K562 (cell line): ENCODE measurements at regions not wholly inside any gene's neighbourhood (a gene's known extent, or its start where the extent isn't known, plus 50 kb on each side); places are given as distances from the start of the nearest gene placed in this dataset.
A peak's percentile ranks its signal among the peaks of the same experiment; 100 is the strongest.

ENCODE experiments used
- CCNT2 ChIP-seq: IDR thresholded peaks from 2 replicates; pipeline ENCODE4 v1.6.1; 2011; ENCODE audit warnings: borderline replicate concordance, low read depth, mild to moderate bottlenecking, moderate library complexity, mixed read lengths, low read length; ENCODE audit not compliant: insufficient read length; ENCODE audit errors: extremely low read depth
- CTBP1 ChIP-seq: fragments of 450-650 bp; IDR thresholded peaks from 2 replicates; pipeline ENCODE4 v1.6.1; 2016; ENCODE audit warnings: borderline replicate concordance
- DMBX1 ChIP-seq: fragments of 250-450 bp; sonication (Bioruptor Pico); IDR thresholded peaks from 2 replicates; pipeline ENCODE4 v1.8.0; 2022; ENCODE audit warnings: inconsistent platforms, mild to moderate bottlenecking, moderate library complexity, borderline replicate concordance
- DPF2 ChIP-seq: fragments of 450-650 bp; IDR thresholded peaks from 2 replicates; pipeline ENCODE4 v1.6.1; 2016
- FOXK2 ChIP-seq, 2 experiments: fragments of 450-650 bp; IDR thresholded peaks in 1 of 2; conservative IDR thresholded peaks in 1 of 2; 2 replicates each; pipeline ENCODE4 v1.6.1; 2016; ENCODE audit warnings: low read depth in 2 of 2, mild to moderate bottlenecking in 1 of 2
- GABPA ChIP-seq: fragments of 200-800 bp; sonication (Bioruptor generic); conservative IDR thresholded peaks from 2 replicates; pipeline ENCODE4 v1.6.1; 2016; ENCODE audit warnings: low read depth, missing genetic modification characterization, missing compliant biosample characterization
- GATA2 ChIP-seq: sonication (generic); formaldehyde crosslinking; IDR thresholded peaks from 2 replicates; pipeline ENCODE4 v1.4.0; 2020; ENCODE audit warnings: mild to moderate bottlenecking, missing genetic modification reagents
- L3MBTL2 ChIP-seq: fragments of 450-650 bp; IDR thresholded peaks from 2 replicates; pipeline ENCODE4 v1.6.1; 2016; ENCODE audit warnings: mild to moderate bottlenecking, moderate library complexity
- LEF1 ChIP-seq: fragments of 450-650 bp; IDR thresholded peaks from 2 replicates; pipeline ENCODE4 v1.6.1; 2016; ENCODE audit warnings: mild to moderate bottlenecking
- MAZ ChIP-seq, 2 experiments: fragments of 450-650 bp in 1 of 2; sonication (generic) in 1 of 2; formaldehyde crosslinking; IDR thresholded peaks in 1 of 2; conservative IDR thresholded peaks in 1 of 2; 2 replicates each; pipeline versions ENCODE4 v1.4.0 to v1.5.0; 2020; ENCODE audit warnings: mild to moderate bottlenecking in 1 of 2, missing genetic modification reagents in 1 of 2
- NCOR1 ChIP-seq: fragments of 450-650 bp; IDR thresholded peaks from 2 replicates; pipeline ENCODE4 v1.6.1; 2016; ENCODE audit warnings: mild to moderate bottlenecking, moderate library complexity
- PPARD ChIP-seq: fragments of 250-450 bp; sonication (Bioruptor Pico); IDR thresholded peaks from 2 replicates; pipeline ENCODE4 v1.8.0; 2022; ENCODE audit warnings: inconsistent platforms, mild to moderate bottlenecking, moderate library complexity
- SMAD2 ChIP-seq: fragments of 150-350 bp; IDR thresholded peaks from 2 replicates; pipeline ENCODE4 v1.6.1; 2014; ENCODE audit warnings: low read depth, mild to moderate bottlenecking, low read length
- ZKSCAN8 ChIP-seq: fragments of 200-800 bp; sonication (Bioruptor generic); IDR thresholded peaks from 2 replicates; pipeline ENCODE4 v1.6.1; 2016; ENCODE audit warnings: missing genetic modification characterization, missing compliant biosample characterization
- ZNF175 ChIP-seq: fragments of 200-800 bp; sonication (Bioruptor generic); IDR thresholded peaks from 2 replicates; pipeline ENCODE4 v1.6.1; 2016; ENCODE audit warnings: low read depth, mild to moderate bottlenecking, missing genetic modification characterization, missing compliant biosample characterization
- ZNF24 ChIP-seq: fragments of 450-650 bp; IDR thresholded peaks from 2 replicates; pipeline ENCODE4 v1.6.1; 2016
- ZNF324 ChIP-seq: fragments of 250-450 bp; sonication (Bioruptor Pico); IDR thresholded peaks from 2 replicates; pipeline ENCODE4 v1.4.0; 2020; ENCODE audit warnings: mild to moderate bottlenecking
- TF ChIP-seq, protein P1 (sequence below), 2 experiments: fragments of 450-650 bp; conservative IDR thresholded peaks; 2 replicates each; pipeline ENCODE4 v1.6.1; 2017; ENCODE audit warnings: mild to moderate bottlenecking in 2 of 2, moderate library complexity in 2 of 2
- TF ChIP-seq, protein P2 (sequence below): fragments of 450-650 bp; IDR thresholded peaks from one replicate; pipeline ENCODE4 v1.6.1; 2018; ENCODE audit warnings: mild to moderate bottlenecking, moderate library complexity; ENCODE audit not compliant: partially characterized antibody

DNA sequence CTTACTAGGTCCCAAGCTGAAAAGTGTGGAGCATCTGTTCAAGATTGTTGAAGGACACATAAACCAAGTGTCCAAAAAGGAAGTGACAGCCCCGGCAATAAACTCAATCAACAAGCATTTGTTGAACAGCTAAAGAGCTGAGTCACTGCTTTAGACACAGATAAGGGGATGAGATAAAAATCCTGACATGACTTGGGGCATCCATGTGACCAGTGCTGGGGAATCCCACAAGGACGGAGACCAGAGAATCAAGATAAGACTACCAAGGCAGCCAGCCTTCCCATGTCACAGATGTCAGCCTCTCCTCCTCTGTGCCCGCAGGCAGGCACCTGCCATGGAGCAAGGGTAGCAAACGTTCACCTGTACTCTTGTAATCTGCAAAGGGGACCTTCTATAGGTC lies 118.6 kb upstream of the KAZN start (continued):
- TF ChIP-seq, protein P1, sequence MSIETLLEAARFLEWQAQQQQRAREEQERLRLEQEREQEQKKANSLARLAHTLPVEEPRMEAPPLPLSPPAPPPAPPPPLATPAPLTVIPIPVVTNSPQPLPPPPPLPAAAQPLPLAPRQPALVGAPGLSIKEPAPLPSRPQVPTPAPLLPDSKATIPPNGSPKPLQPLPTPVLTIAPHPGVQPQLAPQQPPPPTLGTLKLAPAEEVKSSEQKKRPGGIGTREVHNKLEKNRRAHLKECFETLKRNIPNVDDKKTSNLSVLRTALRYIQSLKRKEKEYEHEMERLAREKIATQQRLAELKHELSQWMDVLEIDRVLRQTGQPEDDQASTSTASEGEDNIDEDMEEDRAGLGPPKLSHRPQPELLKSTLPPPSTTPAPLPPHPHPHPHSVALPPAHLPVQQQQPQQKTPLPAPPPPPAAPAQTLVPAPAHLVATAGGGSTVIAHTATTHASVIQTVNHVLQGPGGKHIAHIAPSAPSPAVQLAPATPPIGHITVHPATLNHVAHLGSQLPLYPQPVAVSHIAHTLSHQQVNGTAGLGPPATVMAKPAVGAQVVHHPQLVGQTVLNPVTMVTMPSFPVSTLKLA (conservative IDR thresholded peaks at IDR 0.05), result no peak
- peak; percentile 30 to 58; a peak in 1 of 4 replicates for TF ChIP-seq FOXK2 (conservative IDR thresholded peaks at IDR 0.05 in 1 of 2, IDR thresholded peaks at IDR 0.05 in 1 of 2; ENCODE audit: low read depth in 2 of 2)
- TF ChIP-seq ZKSCAN8, result 0 out of 2 replicates have a peak, but pooled peaks have one; percentile 37
- TF ChIP-seq ZNF324, result no peak
- TF ChIP-seq, protein P2, sequence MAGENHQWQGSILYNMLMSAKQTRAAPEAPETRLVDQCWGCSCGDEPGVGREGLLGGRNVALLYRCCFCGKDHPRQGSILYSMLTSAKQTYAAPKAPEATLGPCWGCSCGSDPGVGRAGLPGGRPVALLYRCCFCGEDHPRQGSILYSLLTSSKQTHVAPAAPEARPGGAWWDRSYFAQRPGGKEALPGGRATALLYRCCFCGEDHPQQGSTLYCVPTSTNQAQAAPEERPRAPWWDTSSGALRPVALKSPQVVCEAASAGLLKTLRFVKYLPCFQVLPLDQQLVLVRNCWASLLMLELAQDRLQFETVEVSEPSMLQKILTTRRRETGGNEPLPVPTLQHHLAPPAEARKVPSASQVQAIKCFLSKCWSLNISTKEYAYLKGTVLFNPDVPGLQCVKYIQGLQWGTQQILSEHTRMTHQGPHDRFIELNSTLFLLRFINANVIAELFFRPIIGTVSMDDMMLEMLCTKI, result no peak
- peak; percentile 42 for TF ChIP-seq CCNT2
- TF ChIP-seq PPARD, result no peak
- TF ChIP-seq SMAD2, result no peak
- TF ChIP-seq DMBX1 (CRISPR knock-in tag), result peak; percentile 62; the same call in 1 of the 2 replicates
- TF ChIP-seq DPF2, result 0 out of 2 replicates have a peak, but pooled peaks have one; percentile 51
- TF ChIP-seq GABPA (tag), result peak; percentile 32; the same call in 1 of the 2 replicates
- 0 out of 2 replicates have a peak, but pooled peaks have one; percentile 10 for TF ChIP-seq NCOR1
- no peak for TF ChIP-seq ZNF24
- TF ChIP-seq GATA2, result peak; percentile 41; the same call in 1 of the 2 replicates
- TF ChIP-seq CTBP1, result peak; percentile 88; the same call in 1 of the 2 replicates
- 0 out of 4 replicates have a peak, but pooled peaks of 1 of the 2 experiments have one; percentile 28 for TF ChIP-seq MAZ (CRISPR knock-in tag; conservative IDR thresholded peaks at IDR 0.05 in 1 of 2, IDR thresholded peaks at IDR 0.05 in 1 of 2)
- TF ChIP-seq ZNF175 (CRISPR knock-in tag), result 0 out of 2 replicates have a peak, but pooled peaks have one; percentile 21
- peak; percentile 29; the same call in 1 of the 2 replicates for TF ChIP-seq LEF1
- peak; percentile 62 for TF ChIP-seq L3MBTL2
